ENCODE measurements at regions not wholly inside any gene's neighbourhood (a gene's known extent, or its start where the extent isn't known, plus 50 kb on each side); places are given as distances from the start of the nearest gene placed in this dataset.

GRCh38 chrX:143935601-143936000 lies 51.7 kb downstream of the UBE2NL start:
- intact Hi-C loops (cut with micrococcal nuclease; ENCODE audit: unreplicated experiment) (no loop called here), in situ Hi-C loops (cut with HindIII; ENCODE audit: extremely low pct_ligation_motif_present, low pct_unique_long_range_greater_than_20kb) (no loop called here)
- ChIA-PET CTCF (ENCODE audit: low intra/inter-chr PET ratio, low total read pairs) (no interaction called here), POLR2A (no interaction called here)
- no peaks in the 10 kb centered on the region for H3K27me3 ChIP-seq (ENCODE audit: control insufficient read depth in 1 of 2, insufficient read depth in 2 of 2, low read length in 2 of 2)
- H3K79me2 ChIP-seq (ENCODE audit: insufficient read depth, low read length) = no peaks in the 10 kb centered on the region
- 0% methylated on average over 1 of the region's 3 CpGs for WGBS (ENCODE audit: low lambda C conversion rate)
- peaks cover 48% of the 10 kb centered on the region for H3K9me3 ChIP-seq (ENCODE audit: low read length)
- H3K4me1 ChIP-seq (ENCODE audit: insufficient read depth, low read length) = no peaks in the 10 kb centered on the region
- no peak overlapping the region for H3K4me2 ChIP-seq (ENCODE audit: low read depth, low read length)
- FAIRE-seq = no peak
- no peak for TF ChIP-seq ZMAT3 (CRISPR knock-in tag; conservative IDR thresholded peaks at IDR 0.05)
- H3K9ac ChIP-seq (ENCODE audit: insufficient read depth, low read depth, low read length) = no peak overlapping the region
- no peak for DNase-seq (ENCODE audit: low spot score)
- H4K20me1 ChIP-seq (ENCODE audit: insufficient read depth, low read length) = no peaks in the 10 kb centered on the region
- H3K4me3 ChIP-seq (replicated peaks in 1 of 3; ENCODE audit: insufficient read depth in 1 of 3, low read depth in 2 of 3, low read length in 3 of 3) = no peak overlapping the region
- no peaks in the 10 kb centered on the region for H3K36me3 ChIP-seq (replicated peaks in 1 of 2; ENCODE audit: control insufficient read depth in 1 of 2, insufficient read depth in 2 of 2, low read length in 2 of 2)
- H3K27ac ChIP-seq (ENCODE audit: extremely low read length, insufficient read depth, low read length) = no peak overlapping the region
- no TSS peak for BruUV-seq (replicated peaks)
- ATAC-seq = no peak
- no peak overlapping the region for H2AFZ ChIP-seq (ENCODE audit: low read length)

DNA sequence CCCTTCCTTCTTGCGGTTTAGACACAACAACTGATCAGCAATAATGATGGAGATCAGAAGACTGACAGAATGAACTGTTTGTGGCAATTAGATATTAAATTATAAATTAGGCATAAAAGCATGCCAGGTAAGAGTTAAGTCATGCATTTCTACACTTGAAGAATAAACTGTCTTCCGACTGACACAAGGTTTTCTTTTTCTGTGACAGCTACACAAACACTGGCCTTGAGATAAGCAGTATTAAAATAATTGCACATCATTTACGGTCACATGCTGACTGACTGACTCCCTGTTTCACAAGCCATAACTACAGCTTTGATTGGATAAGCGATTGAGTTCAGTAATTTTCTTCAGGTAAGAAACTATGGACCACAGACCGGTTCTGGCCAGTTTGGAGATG lies 56.2 kb downstream of the UBE2NL start:
- H2AFZ ChIP-seq (ENCODE audit: low read length) = no peak overlapping the region
- no TSS peak for BruUV-seq (replicated peaks)
- no peak overlapping the region for H3K4me3 ChIP-seq (replicated peaks in 1 of 3; ENCODE audit: insufficient read depth in 1 of 3, low read depth in 2 of 3, low read length in 3 of 3)
- 47% methylated on average over 2 of the region's 5 CpGs for WGBS (ENCODE audit: low lambda C conversion rate)
- no peak overlapping the region for H3K27ac ChIP-seq (ENCODE audit: extremely low read length, insufficient read depth, low read length)
- H3K4me1 ChIP-seq (ENCODE audit: insufficient read depth, low read length) = no peaks in the 10 kb centered on the region
- peaks cover 60% of the 10 kb centered on the region for H3K9me3 ChIP-seq (ENCODE audit: low read length)
- in situ Hi-C loops (cut with HindIII; ENCODE audit: extremely low pct_ligation_motif_present, low pct_unique_long_range_greater_than_20kb) (no loop called here), intact Hi-C loops (cut with micrococcal nuclease; ENCODE audit: unreplicated experiment) (no loop called here)
- H3K36me3 ChIP-seq (replicated peaks in 1 of 2; ENCODE audit: control insufficient read depth in 1 of 2, insufficient read depth in 2 of 2, low read length in 2 of 2) = no peaks in the 10 kb centered on the region
- H4K20me1 ChIP-seq (ENCODE audit: insufficient read depth, low read length) = no peaks in the 10 kb centered on the region
- FAIRE-seq (no peak), ATAC-seq (no peak), DNase-seq (ENCODE audit: low spot score) (no peak)
- H3K79me2 ChIP-seq (ENCODE audit: insufficient read depth, low read length) = no peaks in the 10 kb centered on the region
- no peak overlapping the region for H3K9ac ChIP-seq (ENCODE audit: insufficient read depth, low read depth, low read length)
- ChIA-PET CTCF (ENCODE audit: low intra/inter-chr PET ratio, low total read pairs) (no interaction called here), POLR2A (no interaction called here)
- no peak overlapping the region for H3K4me2 ChIP-seq (ENCODE audit: low read depth, low read length)
- no peaks in the 10 kb centered on the region for H3K27me3 ChIP-seq (ENCODE audit: control insufficient read depth in 1 of 2, insufficient read depth in 2 of 2, low read length in 2 of 2)
- TF ChIP-seq ZZZ3 (CRISPR knock-in tag; IDR thresholded peaks at IDR 0.05; ENCODE audit: borderline replicate concordance) = no peak
- TF ChIP-seq ZC3H4 (CRISPR knock-in tag; IDR thresholded peaks at IDR 0.05; ENCODE audit: borderline replicate concordance) = no peak
- TF ChIP-seq, protein P1, sequence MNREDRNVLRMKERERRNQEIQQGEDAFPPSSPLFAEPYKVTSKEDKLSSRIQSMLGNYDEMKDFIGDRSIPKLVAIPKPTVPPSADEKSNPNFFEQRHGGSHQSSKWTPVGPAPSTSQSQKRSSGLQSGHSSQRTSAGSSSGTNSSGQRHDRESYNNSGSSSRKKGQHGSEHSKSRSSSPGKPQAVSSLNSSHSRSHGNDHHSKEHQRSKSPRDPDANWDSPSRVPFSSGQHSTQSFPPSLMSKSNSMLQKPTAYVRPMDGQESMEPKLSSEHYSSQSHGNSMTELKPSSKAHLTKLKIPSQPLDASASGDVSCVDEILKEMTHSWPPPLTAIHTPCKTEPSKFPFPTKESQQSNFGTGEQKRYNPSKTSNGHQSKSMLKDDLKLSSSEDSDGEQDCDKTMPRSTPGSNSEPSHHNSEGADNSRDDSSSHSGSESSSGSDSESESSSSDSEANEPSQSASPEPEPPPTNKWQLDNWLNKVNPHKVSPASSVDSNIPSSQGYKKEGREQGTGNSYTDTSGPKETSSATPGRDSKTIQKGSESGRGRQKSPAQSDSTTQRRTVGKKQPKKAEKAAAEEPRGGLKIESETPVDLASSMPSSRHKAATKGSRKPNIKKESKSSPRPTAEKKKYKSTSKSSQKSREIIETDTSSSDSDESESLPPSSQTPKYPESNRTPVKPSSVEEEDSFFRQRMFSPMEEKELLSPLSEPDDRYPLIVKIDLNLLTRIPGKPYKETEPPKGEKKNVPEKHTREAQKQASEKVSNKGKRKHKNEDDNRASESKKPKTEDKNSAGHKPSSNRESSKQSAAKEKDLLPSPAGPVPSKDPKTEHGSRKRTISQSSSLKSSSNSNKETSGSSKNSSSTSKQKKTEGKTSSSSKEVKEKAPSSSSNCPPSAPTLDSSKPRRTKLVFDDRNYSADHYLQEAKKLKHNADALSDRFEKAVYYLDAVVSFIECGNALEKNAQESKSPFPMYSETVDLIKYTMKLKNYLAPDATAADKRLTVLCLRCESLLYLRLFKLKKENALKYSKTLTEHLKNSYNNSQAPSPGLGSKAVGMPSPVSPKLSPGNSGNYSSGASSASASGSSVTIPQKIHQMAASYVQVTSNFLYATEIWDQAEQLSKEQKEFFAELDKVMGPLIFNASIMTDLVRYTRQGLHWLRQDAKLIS (CRISPR knock-in tag; IDR thresholded peaks at IDR 0.05) = no peak
- TF ChIP-seq ZC3H13 (CRISPR knock-in tag; IDR thresholded peaks at IDR 0.05) = no peak
- TF ChIP-seq GABPB1 (CRISPR knock-in tag; IDR thresholded peaks at IDR 0.05) = no peak
- TF ChIP-seq ZNF101 (CRISPR knock-in tag; IDR thresholded peaks at IDR 0.05; ENCODE audit: borderline replicate concordance, low read depth) = no peak
- no peak for TF ChIP-seq ZBTB4 (CRISPR knock-in tag; IDR thresholded peaks at IDR 0.05; ENCODE audit: borderline replicate concordance)
- no peak for TF ChIP-seq MIER2 (CRISPR knock-in tag; IDR thresholded peaks at IDR 0.05)
- no peak for TF ChIP-seq MYPOP (CRISPR knock-in tag; IDR thresholded peaks at IDR 0.05)
